Stimulated activated CD8-positive, alpha-beta memory T cell treated with anti-CD3 and anti-CD28 coated beads, Interleukin-15, amount 100 ng/mL, for 48 hours (primary cell): ENCODE measurements at regions not wholly inside any gene's neighbourhood (a gene's known extent, or its start where the extent isn't known, plus 50 kb on each side); places are given as distances from the start of the nearest gene placed in this dataset.
"Not testable (repeated sequence)": the region's sequence is repeated elsewhere in the genome, so short reads cannot be mapped to it uniquely, and the experiment has no call there.

Experiments
- DNase-seq, 2 donors: peaks; one replicate each; pipeline ENCODE4 v3.0.0-alpha.2; 2020; ENCODE audit warnings: low read depth in 2 of 2

GRCh38 chr14:71563492-71564153, 368.6 kb upstream of the RGS6 start:
- no peak for DNase-seq

DNA sequence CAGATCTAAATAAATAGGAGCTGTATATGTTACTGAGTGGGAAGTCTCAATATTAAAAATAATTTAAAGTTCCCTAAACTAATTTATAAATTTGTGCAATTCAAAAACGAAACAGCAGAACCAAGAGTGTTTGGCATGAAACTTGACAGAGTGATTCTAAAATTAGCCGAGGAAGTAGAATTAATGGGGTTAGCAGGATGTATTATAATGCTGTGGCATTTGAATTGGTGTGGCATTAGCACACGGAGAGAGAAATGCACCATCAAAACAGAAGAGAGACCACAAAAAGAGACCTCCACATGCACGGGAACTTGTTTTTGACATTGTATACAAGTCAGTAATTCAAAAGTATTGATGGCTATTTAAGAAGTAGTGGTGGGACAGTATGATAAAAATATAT, 366.0 kb upstream of the RGS6 start:
- DNase-seq = no peak

DNA sequence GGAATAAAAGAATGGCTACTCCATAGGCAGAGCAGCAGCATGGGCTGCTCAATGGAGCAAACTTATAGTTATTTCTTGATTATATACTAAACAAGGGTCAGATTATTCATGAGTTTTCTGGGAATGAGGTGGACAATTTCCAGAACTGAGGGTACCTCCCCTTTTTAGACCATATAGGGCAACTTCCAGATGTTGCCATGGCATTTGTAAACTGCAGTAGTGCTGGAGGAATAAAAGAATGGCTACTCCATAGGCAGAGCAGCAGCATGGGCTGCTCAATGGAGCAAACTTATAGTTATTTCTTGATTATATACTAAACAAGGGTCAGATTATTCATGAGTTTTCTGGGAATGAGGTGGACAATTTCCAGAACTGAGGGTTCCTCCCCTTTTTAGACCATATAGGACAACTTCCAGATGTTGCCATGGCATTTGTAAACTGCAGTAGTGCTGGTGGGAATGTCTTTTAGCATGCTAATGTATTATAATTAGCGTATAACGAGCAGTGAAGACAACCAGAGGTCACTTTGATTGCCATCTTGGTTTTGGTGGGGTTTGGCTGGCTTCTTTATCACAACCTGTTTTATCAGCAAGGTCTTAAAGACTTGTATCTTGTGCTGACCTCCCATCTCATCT, 364.6 kb upstream of the RGS6 start:
- not testable (repeated sequence) for DNase-seq

DNA sequence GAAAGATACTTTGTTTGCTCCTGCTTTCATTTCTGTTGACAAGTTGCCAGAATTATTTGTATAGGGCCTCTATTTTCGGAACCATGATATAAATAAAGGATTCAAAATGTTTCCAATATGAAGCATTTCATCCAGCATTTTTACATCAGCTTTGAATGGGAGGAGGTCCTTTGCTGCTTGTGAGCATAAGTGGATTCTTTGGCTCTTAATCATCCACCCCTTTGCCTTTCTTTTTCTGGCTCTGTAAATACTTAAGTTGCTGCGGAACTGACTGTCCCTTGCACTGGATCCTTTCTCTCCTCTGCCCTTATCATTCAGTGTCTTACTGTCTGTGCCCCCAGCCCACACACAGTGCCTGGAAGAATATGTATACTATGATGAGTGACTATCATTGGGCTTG, 357.3 kb upstream of the RGS6 start:
- no peak for DNase-seq

GRCh38 chr14:71576472-71576871, 355.8 kb upstream of the RGS6 start:
- DNase-seq = no peak

DNA sequence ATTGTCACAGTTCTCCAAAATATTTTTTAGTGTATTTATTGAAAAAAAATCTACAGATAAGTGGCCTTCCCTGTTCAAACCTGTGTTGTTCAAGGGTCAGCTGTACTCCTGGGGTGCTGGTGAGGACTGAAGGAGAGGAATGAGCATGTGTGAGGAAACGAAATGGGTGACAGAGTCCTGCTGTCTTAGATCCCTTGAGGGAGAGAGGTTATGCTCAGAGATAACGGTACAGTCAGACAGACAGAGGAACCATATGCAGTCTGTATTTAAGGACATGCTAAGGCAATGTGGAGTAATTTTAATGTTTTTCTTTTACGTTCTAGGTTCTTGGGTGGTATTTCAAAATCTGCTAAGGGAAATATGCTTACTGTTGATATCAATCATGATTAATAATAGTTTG, 352.9 kb upstream of the RGS6 start:
- no peak for DNase-seq

GRCh38 chr14:71582705-71583104, 349.5 kb upstream of the RGS6 start:
- DNase-seq = no peak

DNA sequence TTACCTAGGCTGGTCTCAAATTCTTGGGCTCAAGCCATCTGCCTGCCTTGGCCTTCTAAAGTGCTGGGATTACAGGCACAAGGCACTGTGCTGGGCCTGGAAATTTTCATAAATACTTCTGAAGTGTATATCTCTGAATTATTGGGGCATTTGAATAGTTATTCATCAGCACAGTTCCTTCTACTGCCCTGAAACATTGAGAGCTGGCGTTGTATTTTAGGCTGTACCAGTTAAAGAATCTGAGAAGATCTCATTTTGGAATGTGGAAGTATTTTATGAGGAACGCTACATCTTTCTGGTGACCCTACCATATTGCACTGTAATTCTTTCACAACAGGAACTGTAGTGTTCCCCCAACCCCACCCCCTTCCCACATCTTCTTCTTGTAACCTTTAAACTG, 349.0 kb upstream of the RGS6 start:
- no peak for DNase-seq

- no peak for DNase-seq
Measured at GRCh38 chr14:71583705-71584104, 348.5 kb upstream of the RGS6 start.

- no peak for DNase-seq
Measured at GRCh38 chr14:71585361-71585760, 346.9 kb upstream of the RGS6 start.

GRCh38 chr14:71586131-71586897, 345.9 kb upstream of the RGS6 start:
- DNase-seq = no peak

DNA sequence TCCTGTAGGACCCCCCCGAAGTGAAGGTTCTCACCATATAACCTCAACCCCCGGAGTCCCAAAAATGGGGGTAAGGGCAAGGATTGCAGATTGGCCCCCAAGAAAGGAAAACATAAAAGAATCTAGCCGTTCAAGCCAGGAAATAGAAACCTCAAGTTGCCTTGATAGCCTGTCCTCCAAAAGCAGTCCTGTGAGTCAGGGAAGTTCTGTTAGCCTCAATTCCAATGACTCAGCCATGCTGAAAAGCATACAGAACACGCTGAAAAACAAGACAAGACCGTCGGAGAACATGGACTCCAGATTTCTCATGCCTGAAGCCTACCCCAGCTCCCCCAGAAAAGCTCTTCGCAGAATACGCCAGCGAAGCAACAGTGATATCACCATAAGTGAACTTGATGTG, 344.2 kb upstream of the RGS6 start:
- DNase-seq = no peak

GRCh38 chr14:71588576-71589215, 343.5 kb upstream of the RGS6 start:
- DNase-seq = no peak

GRCh38 chr14:71589609-71590008, 342.6 kb upstream of the RGS6 start:
- DNase-seq = no peak

DNA sequence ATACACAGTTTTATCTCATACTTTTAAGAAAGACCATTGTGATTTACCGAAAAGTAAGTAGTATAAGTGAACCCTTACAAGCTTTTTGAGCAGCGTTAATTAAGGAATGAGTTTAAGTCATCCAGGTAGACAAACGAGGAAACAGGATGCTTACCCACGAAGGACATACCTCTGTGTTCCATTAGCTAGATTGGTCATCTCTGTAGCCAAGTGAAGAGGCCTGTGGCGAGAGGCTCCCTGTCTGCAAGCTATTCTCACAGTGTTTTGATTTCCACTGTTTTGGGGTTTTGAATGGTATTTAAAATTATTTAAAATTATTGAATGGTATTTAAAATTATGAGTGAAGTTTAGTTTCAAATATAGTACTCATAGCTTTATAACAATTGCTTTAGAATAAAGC, 342.1 kb upstream of the RGS6 start:
- DNase-seq = no peak

DNA sequence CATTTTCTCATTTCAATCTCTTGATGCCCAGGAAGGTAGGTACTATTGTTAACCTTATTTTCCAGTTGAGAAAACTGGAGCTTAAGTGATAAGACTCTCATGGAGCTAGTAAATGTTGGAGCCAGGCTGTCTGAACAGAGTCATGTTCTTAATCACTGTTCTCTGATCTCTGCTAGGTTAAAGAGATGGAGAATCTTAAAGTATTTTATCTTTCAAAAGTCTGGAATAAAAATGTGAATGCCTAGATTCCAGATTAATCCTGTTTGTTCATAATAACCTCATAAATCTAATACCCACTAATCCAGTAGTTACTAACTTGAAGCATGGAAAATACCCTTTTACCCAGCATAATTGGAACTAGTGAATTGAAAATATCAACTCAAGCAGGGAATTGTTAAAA, 341.0 kb upstream of the RGS6 start:
- no peak for DNase-seq

GRCh38 chr14:71591929-71592328, 340.3 kb upstream of the RGS6 start:
- DNase-seq = no peak

DNA sequence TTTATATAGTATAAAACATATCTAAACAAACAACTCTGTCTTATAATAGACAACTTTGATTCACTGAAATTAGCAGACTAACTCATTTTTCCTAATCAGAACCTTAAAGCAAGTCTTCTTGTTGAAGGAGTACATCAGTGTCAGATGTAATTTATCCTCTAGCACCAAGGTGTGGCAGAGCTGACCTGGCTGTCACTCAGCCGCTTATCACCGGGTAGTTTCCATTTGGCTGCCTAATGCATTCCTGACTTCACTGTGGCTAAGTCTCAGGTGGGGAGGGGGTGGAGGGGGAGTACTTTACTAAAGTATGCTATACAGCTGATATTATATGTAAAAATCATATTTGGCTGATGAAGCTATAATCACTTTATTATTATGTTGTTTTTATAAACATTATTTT, 339.9 kb upstream of the RGS6 start:
- DNase-seq = no peak

GRCh38 chr14:71593966-71594365, 338.3 kb upstream of the RGS6 start:
- DNase-seq = no peak

- no peak for DNase-seq
Measured at GRCh38 chr14:71594821-71595220, 337.4 kb upstream of the RGS6 start.

- DNase-seq = no peak
Measured at GRCh38 chr14:71595441-71595840, 336.8 kb upstream of the RGS6 start.

GRCh38 chr14:71597287-71597920, 334.8 kb upstream of the RGS6 start:
- no peak for DNase-seq
